GM18517 (cell line): ENCODE measurements at regions not wholly inside any gene's neighbourhood (a gene's known extent, or its start where the extent isn't known, plus 50 kb on each side); places are given as distances from the start of the nearest gene placed in this dataset.

Experiments
- ATAC-seq: cut with Tn5 transposase; IDR thresholded peaks from one replicate; pipeline ENCODE4 v1.9.1; 2021; ENCODE audit warnings: mild to moderate bottlenecking, moderate library complexity; ENCODE audit not compliant: unreplicated experiment

GRCh38 chr7:131276190-131276589 lies 51.5 kb upstream of the MKLN1 start:
- ATAC-seq, result no peak

GRCh38 chr7:131276748-131277147 lies 50.9 kb upstream of the MKLN1 start:
- no peak for ATAC-seq
